ENCODE measurements at regions not wholly inside any gene's neighbourhood (a gene's known extent, or its start where the extent isn't known, plus 50 kb on each side); places are given as distances from the start of the nearest gene placed in this dataset.

GRCh38 chr12:23093488-23093887 is 468.5 kb downstream of the ETNK1 start:
- ATAC-seq = no peak
- H3K9me3 ChIP-seq (ENCODE audit: control insufficient read depth, low read length, poor library complexity, severe bottlenecking) = no peaks in the 10 kb centered on the region
- Mint-ChIP-seq H3K36me3 (ENCODE audit: low read depth) (peaks cover 2% of the 10 kb centered on the region), H3K27me3 (peaks cover 5% of the 10 kb centered on the region), H3K27ac (no peak overlapping the region), H3K4me1 (no peaks in the 10 kb centered on the region), H3K4me3 (no peak overlapping the region)
- no peak for DNase-seq

- peaks cover 5% of the 10 kb centered on the region for H3K27me3 Mint-ChIP-seq
Measured at GRCh38 chr12:23096321-23096720, 471.4 kb downstream of the ETNK1 start.

DNA sequence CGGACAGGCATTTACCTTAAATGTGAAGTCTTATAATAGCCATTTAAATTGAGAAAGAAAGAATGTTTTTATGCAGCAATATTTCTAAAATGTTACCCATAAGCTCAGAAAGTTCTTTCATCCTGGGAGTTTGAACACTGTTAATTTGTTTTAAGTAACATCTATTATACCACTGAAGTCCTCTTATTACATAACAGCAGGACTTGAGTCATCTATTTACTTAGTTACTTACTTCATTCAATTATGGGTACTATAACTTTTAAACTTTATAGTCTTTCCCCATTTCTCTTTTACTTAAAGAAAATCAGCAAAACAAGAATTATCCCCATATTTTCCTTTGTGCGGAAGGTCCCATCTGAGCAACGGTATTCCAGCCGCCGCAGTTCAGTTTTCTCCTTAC is 473.1 kb downstream of the ETNK1 start:
- DNase-seq = no peak
- peaks cover 5% of the 10 kb centered on the region for H3K27me3 Mint-ChIP-seq
- peaks cover 2% of the 10 kb centered on the region for H3K36me3 Mint-ChIP-seq (ENCODE audit: low read depth)
- H3K27ac Mint-ChIP-seq = no peak overlapping the region
- ATAC-seq = no peak
- no peaks in the 10 kb centered on the region for H3K9me3 ChIP-seq (ENCODE audit: control insufficient read depth, low read length, poor library complexity, severe bottlenecking)
- no peak overlapping the region for H3K4me3 Mint-ChIP-seq
- H3K4me1 Mint-ChIP-seq = no peaks in the 10 kb centered on the region

More at GRCh38 chr12:23096321-23096720, 471.4 kb downstream of the ETNK1 start:
- H3K36me3 Mint-ChIP-seq (ENCODE audit: low read depth) = peaks cover 2% of the 10 kb centered on the region
- ATAC-seq (no peak), DNase-seq (no peak)
- no peak overlapping the region for H3K27ac Mint-ChIP-seq
- no peaks in the 10 kb centered on the region for H3K4me1 Mint-ChIP-seq
- no peak overlapping the region for H3K4me3 Mint-ChIP-seq
- H3K9me3 ChIP-seq (ENCODE audit: control insufficient read depth, low read length, poor library complexity, severe bottlenecking) = no peaks in the 10 kb centered on the region

DNA sequence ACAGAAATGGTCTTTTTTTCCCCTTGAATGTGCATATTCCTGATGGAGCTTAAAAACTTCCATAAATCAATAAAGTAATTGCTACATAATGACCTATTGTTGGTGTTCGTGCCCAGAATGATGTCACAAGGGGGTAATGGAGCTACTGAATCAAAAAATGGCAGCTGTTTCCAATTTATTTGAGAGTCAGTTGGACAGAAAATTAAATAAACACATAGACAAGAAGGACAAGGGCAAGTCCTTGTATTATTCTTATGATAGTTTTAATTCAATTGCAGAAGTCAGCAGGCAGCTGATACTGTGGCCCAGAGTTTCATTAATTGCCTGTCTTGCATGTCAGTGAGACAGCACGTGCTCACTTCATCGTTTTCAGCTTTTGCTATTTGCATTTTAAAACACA is 473.5 kb downstream of the ETNK1 start:
- ATAC-seq = no peak
- H3K9me3 ChIP-seq (ENCODE audit: control insufficient read depth, low read length, poor library complexity, severe bottlenecking) = no peaks in the 10 kb centered on the region
- Mint-ChIP-seq H3K27ac (no peak overlapping the region), H3K36me3 (ENCODE audit: low read depth) (peaks cover 2% of the 10 kb centered on the region), H3K4me1 (no peaks in the 10 kb centered on the region), H3K27me3 (peaks cover 5% of the 10 kb centered on the region), H3K4me3 (no peak overlapping the region)
- DNase-seq = no peak

DNA sequence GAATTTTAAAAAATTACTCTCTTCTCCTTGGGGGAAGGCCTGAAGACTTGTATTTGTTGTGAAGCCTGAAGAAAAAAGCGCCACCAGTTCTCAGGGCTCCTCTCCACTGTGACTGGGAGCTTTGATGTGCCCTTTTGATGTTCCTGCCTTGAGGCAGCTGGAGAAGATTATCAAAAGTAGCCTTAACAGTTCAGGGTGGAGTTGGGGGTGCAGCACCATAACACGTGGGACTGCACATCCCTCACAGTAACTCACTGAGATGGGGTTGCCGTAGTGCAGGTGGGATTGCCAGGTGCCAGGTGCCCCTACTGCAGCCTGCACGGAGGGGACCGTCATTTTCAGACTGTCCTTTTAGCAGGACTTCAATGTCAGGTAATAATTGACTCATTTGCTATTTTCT is 474.1 kb downstream of the ETNK1 start:
- Mint-ChIP-seq H3K27me3 (peaks cover 5% of the 10 kb centered on the region), H3K27ac (no peak overlapping the region), H3K36me3 (ENCODE audit: low read depth) (peaks cover 2% of the 10 kb centered on the region), H3K4me1 (no peaks in the 10 kb centered on the region), H3K4me3 (no peak overlapping the region)
- H3K9me3 ChIP-seq (ENCODE audit: control insufficient read depth, low read length, poor library complexity, severe bottlenecking) = no peaks in the 10 kb centered on the region
- ATAC-seq (no peak), DNase-seq (no peak)

DNA sequence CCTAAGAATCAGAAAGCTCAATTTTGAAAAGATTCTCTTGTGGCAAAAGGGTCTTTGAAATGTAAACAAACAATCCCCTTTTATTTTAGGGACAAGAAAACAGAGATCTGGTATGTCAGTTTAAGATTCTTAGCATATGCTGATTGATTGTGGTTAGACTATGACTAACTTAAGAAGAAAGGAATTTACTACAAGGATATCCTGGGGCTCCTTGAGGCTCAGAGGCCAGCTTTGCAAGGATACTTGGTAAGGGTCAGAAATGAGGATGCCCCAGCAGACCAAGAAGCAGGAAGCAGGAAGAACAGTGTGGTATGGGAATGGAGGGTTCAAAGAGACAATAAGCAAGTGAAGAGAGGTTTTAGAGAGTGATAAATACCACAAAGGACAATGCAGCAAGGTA is 474.6 kb downstream of the ETNK1 start:
- H3K4me1 Mint-ChIP-seq = no peaks in the 10 kb centered on the region
- H3K27me3 Mint-ChIP-seq = peaks cover 5% of the 10 kb centered on the region
- H3K4me3 Mint-ChIP-seq = no peak overlapping the region

DNA sequence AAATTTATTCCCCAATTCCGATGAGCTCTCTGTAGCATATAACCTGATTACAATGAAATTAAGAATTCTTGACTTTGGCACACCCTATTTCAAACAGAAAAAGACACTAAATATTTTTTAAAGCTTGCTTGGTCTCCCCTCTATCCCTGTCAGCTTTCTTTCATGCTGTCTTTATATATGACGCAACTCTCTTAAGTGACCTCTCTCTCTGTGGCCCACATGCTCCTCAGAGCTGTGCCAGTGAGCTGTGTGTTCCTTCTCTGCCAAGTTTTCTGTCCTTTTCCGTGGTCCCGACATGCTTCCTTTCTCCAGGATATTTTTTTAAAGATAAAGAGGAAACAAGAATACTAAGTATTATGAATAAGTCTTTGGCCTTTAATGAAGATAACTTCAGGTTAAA is 484.0 kb downstream of the ETNK1 start:
- DNase-seq (no peak), ATAC-seq (no peak)
- no peaks in the 10 kb centered on the region for H3K36me3 Mint-ChIP-seq (ENCODE audit: low read depth)
- H3K27ac Mint-ChIP-seq = no peak overlapping the region
- H3K27me3 Mint-ChIP-seq = no peaks in the 10 kb centered on the region
- no peaks in the 10 kb centered on the region for H3K4me1 Mint-ChIP-seq
- no peaks in the 10 kb centered on the region for H3K9me3 ChIP-seq (ENCODE audit: control insufficient read depth, low read length, poor library complexity, severe bottlenecking)
- H3K4me3 Mint-ChIP-seq = no peak overlapping the region

More for the DNA sequence above, 474.6 kb downstream of the ETNK1 start:
- H3K9me3 ChIP-seq (ENCODE audit: control insufficient read depth, low read length, poor library complexity, severe bottlenecking) = no peaks in the 10 kb centered on the region
- no peak for ATAC-seq
- no peak for DNase-seq
- H3K36me3 Mint-ChIP-seq (ENCODE audit: low read depth) = peaks cover 2% of the 10 kb centered on the region
- no peak overlapping the region for H3K27ac Mint-ChIP-seq

DNA sequence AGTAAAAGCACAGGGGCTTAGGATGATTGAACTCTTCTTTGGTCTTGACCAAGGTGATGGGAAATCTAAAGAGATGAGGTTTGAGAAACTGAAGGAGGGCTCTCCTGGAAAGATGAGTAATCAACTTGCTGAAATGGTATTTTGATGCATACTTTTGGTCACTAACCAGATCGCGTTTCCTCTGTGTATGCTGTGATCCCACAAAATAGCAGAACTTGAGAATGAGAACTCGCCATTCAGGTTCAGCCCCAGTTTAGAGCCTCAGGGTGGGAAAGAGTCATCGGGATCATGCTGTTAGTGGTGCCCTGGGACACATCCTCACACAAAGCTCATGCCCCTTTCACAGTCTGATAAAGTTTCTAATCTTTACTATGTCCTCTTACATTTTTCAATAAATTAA is 488.8 kb downstream of the ETNK1 start:
- H3K4me3 Mint-ChIP-seq = no peak overlapping the region
- H3K36me3 Mint-ChIP-seq (ENCODE audit: low read depth) = no peaks in the 10 kb centered on the region
- no peaks in the 10 kb centered on the region for H3K27me3 Mint-ChIP-seq
- ATAC-seq (no peak), DNase-seq (no peak)
- no peak overlapping the region for H3K27ac Mint-ChIP-seq
- no peaks in the 10 kb centered on the region for H3K9me3 ChIP-seq (ENCODE audit: control insufficient read depth, low read length, poor library complexity, severe bottlenecking)
- no peaks in the 10 kb centered on the region for H3K4me1 Mint-ChIP-seq

GRCh38 chr12:23115984-23116383 is 491.0 kb downstream of the ETNK1 start:
- ATAC-seq = no peak
- no peaks in the 10 kb centered on the region for H3K36me3 Mint-ChIP-seq (ENCODE audit: low read depth)
- DNase-seq = no peak
- no peaks in the 10 kb centered on the region for H3K27me3 Mint-ChIP-seq
- H3K4me1 Mint-ChIP-seq = no peaks in the 10 kb centered on the region
- no peak overlapping the region for H3K4me3 Mint-ChIP-seq
- H3K27ac Mint-ChIP-seq = no peak overlapping the region
- no peaks in the 10 kb centered on the region for H3K9me3 ChIP-seq (ENCODE audit: control insufficient read depth, low read length, poor library complexity, severe bottlenecking)

DNA sequence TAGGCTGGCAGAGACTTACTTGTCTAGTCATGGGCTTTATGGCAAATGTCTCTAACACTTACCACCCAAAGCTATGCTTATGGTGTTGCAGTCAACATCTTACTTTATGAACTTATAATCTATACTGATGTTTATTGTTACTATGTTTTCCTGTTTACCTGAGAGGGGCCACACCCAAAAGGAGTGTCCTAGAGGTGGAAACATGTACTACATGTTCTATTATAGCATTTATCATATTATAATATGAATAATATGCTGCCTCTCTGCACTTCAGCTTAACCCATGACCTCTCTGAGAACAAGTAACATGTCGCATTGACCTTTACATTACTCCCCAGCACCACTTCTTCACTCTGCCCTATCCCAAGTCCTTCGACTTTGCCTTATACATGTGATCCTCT is 501.8 kb downstream of the ETNK1 start:
- no peak overlapping the region for H3K4me3 Mint-ChIP-seq
- H3K27ac Mint-ChIP-seq = no peak overlapping the region
- no peaks in the 10 kb centered on the region for H3K9me3 ChIP-seq (ENCODE audit: control insufficient read depth, low read length, poor library complexity, severe bottlenecking)
- no peak for ATAC-seq
- H3K4me1 Mint-ChIP-seq = no peaks in the 10 kb centered on the region
- no peak for DNase-seq
- H3K27me3 Mint-ChIP-seq = no peaks in the 10 kb centered on the region
- H3K36me3 Mint-ChIP-seq (ENCODE audit: low read depth) = no peaks in the 10 kb centered on the region

DNA sequence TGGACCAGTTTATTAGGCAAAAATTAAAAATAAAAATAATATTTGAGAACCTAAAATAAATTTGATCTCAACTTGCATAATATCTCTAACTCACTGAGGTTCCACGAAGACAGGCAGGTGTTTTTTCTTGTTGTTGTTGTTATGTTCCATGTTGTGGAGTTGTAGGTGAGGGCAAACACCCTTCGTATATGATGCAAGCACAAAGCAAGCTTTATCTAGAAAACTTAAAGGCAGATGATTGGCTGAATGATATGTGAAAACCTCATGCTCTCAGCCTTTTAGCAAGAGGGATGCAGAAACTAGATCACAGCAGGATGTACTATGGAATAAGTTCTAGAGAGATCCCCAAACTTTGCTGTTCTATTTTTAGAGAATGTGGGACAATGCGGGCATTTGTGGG is 502.7 kb downstream of the ETNK1 start:
- DNase-seq (no peak), ATAC-seq (no peak)
- no peak overlapping the region for H3K27ac Mint-ChIP-seq
- H3K36me3 Mint-ChIP-seq (ENCODE audit: low read depth) = no peaks in the 10 kb centered on the region
- H3K27me3 Mint-ChIP-seq = no peaks in the 10 kb centered on the region
- H3K9me3 ChIP-seq (ENCODE audit: control insufficient read depth, low read length, poor library complexity, severe bottlenecking) = no peaks in the 10 kb centered on the region
- H3K4me3 Mint-ChIP-seq = no peak overlapping the region
- H3K4me1 Mint-ChIP-seq = no peaks in the 10 kb centered on the region

DNA sequence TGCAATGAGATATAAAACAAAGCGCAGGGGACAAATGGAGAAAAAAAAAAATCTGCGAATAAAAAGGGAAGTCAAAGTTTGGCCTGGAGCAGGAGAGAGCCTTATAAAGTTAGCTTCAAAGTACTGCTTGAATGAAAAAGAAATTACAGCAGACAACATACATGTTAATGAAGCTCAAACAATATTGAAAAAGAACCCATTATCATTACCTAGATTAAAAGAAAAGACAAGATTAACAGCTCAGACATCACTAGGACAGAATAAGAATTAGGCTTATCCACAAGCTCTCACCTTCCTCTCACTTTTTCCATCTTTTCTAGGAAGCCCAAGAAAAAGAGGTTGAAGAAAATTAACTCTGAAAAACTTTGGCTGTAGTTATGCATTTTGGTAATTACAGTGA is 503.5 kb downstream of the ETNK1 start:
- no peaks in the 10 kb centered on the region for H3K4me1 Mint-ChIP-seq
- H3K27ac Mint-ChIP-seq = no peak overlapping the region
- DNase-seq (no peak), ATAC-seq (no peak)
- no peaks in the 10 kb centered on the region for H3K36me3 Mint-ChIP-seq (ENCODE audit: low read depth)
- H3K9me3 ChIP-seq (ENCODE audit: control insufficient read depth, low read length, poor library complexity, severe bottlenecking) = no peaks in the 10 kb centered on the region
- no peaks in the 10 kb centered on the region for H3K27me3 Mint-ChIP-seq
- no peak overlapping the region for H3K4me3 Mint-ChIP-seq

- DNase-seq = no peak
- Mint-ChIP-seq H3K27me3 (no peaks in the 10 kb centered on the region), H3K36me3 (ENCODE audit: low read depth) (no peaks in the 10 kb centered on the region), H3K4me1 (no peaks in the 10 kb centered on the region), H3K4me3 (no peak overlapping the region), H3K27ac (no peak overlapping the region)
- no peak for ATAC-seq
- no peaks in the 10 kb centered on the region for H3K9me3 ChIP-seq (ENCODE audit: control insufficient read depth, low read length, poor library complexity, severe bottlenecking)
Measured at GRCh38 chr12:23132357-23132756, 507.4 kb downstream of the ETNK1 start.

GRCh38 chr12:23133471-23133870 is 508.5 kb downstream of the ETNK1 start:
- H3K27me3 Mint-ChIP-seq = no peaks in the 10 kb centered on the region
- H3K36me3 Mint-ChIP-seq (ENCODE audit: low read depth) = no peaks in the 10 kb centered on the region
- no peak for ATAC-seq
- DNase-seq = no peak
- H3K9me3 ChIP-seq (ENCODE audit: control insufficient read depth, low read length, poor library complexity, severe bottlenecking) = no peaks in the 10 kb centered on the region
- H3K27ac Mint-ChIP-seq = no peak overlapping the region
- no peaks in the 10 kb centered on the region for H3K4me1 Mint-ChIP-seq
- no peak overlapping the region for H3K4me3 Mint-ChIP-seq

- ATAC-seq (no peak), DNase-seq (no peak)
- Mint-ChIP-seq H3K27me3 (no peaks in the 10 kb centered on the region), H3K36me3 (ENCODE audit: low read depth) (no peaks in the 10 kb centered on the region), H3K4me3 (no peak overlapping the region), H3K4me1 (no peaks in the 10 kb centered on the region), H3K27ac (no peak overlapping the region)
- H3K9me3 ChIP-seq (ENCODE audit: control insufficient read depth, low read length, poor library complexity, severe bottlenecking) = no peaks in the 10 kb centered on the region
Measured at GRCh38 chr12:23139026-23139425, 514.1 kb downstream of the ETNK1 start.
